Left lung (tissue), 4 donors: ENCODE measurements at regions not wholly inside any gene's neighbourhood (a gene's known extent, or its start where the extent isn't known, plus 50 kb on each side); places are given as distances from the start of the nearest gene placed in this dataset.

ENCODE experiments used
- ATAC-seq: fragments of 200-7000 bp; cut with Tn5 transposase; one replicate; pipeline ENCODE4 v1.9.1; 2020; ENCODE audit warnings: moderate library complexity
- DNase-seq, 4 donors: peaks; one replicate each; pipeline ENCODE4 v3.0.0-alpha.2; 2013 to 2020
- H3K27ac ChIP-seq, 2 donors: fragments of 200-600 bp; sonication (generic) in 1 of 2; one replicate each; pipeline versions ENCODE4 v1.5.0 to v1.8.0; 2020 to 2021
- H3K27me3 ChIP-seq, 2 donors: fragments of 200-600 bp; sonication (generic) in 1 of 2; one replicate each; pipeline versions ENCODE4 v1.5.0 to v1.8.0; 2020 to 2021
- H3K36me3 ChIP-seq, 2 donors: fragments of 200-600 bp; sonication (generic) in 1 of 2; one replicate each; pipeline versions ENCODE4 v1.5.0 to v1.8.0; 2020 to 2021
- H3K4me1 ChIP-seq, 2 donors: fragments of 200-600 bp; one replicate each; pipeline ENCODE4 v1.8.0; 2021
- H3K4me3 ChIP-seq, 2 donors: fragments of 200-600 bp; sonication (generic) in 1 of 2; one replicate each; pipeline versions ENCODE4 v1.5.0 to v1.8.0; 2020 to 2021; ENCODE audit warnings: mild to moderate bottlenecking in 1 of 2
- H3K9me3 ChIP-seq, 2 donors: fragments of 200-600 bp; sonication (generic) in 1 of 2; one replicate each; pipeline versions ENCODE4 v1.5.0 to v1.8.0; 2020 to 2021
- CTCF ChIP-seq, 2 donors: fragments of 200-600 bp; sonication (generic) in 1 of 2; IDR thresholded peaks; one replicate each; pipeline versions ENCODE4 v1.5.0 to v1.8.0; 2021; ENCODE audit warnings: antibody characterized with exemption in 2 of 2
- intact Hi-C, 2 donors: fragments of 100-400 bp; cut with DNase I; formaldehyde crosslinking; loops; one replicate each; pipeline versions ENCODE4 v1.11.2 to v1.14.2; 2022
- donor health status: DM: no; HTN: yes; CAD: no.
- donor health status: DM: no; HTN: no; CAD: no.

GRCh38 chr6:119445666-119446065 lies 96.1 kb upstream of the MAN1A1 start:
- H3K9me3 ChIP-seq = peaks cover 0 to 3% of the 10 kb centered on the region in 2 donors
- no peaks in the 10 kb centered on the region for H3K27me3 ChIP-seq
- no peak for TF ChIP-seq CTCF (IDR thresholded peaks at IDR 0.05)
- ATAC-seq = no peak
- no peak overlapping the region for H3K4me3 ChIP-seq
- intact Hi-C loops = no loop called here
- H3K27ac ChIP-seq = peak overlapping the region in 1 of 2 donors; percentile 18
- peaks cover 3 to 65% of the 10 kb centered on the region in 2 donors for H3K4me1 ChIP-seq
- no peaks in the 10 kb centered on the region for H3K36me3 ChIP-seq
- no peak for DNase-seq

- H3K27ac ChIP-seq = no peak overlapping the region
- H3K9me3 ChIP-seq = peaks cover 0 to 3% of the 10 kb centered on the region in 2 donors
- H3K4me3 ChIP-seq = no peak overlapping the region
- peaks cover 3 to 65% of the 10 kb centered on the region in 2 donors for H3K4me1 ChIP-seq
- H3K36me3 ChIP-seq = no peaks in the 10 kb centered on the region
- intact Hi-C loops = no loop called here
- no peak for DNase-seq
- TF ChIP-seq CTCF (IDR thresholded peaks at IDR 0.05) = no peak
- no peak for ATAC-seq
- H3K27me3 ChIP-seq = no peaks in the 10 kb centered on the region
Measured at GRCh38 chr6:119444642-119445557, 95.3 kb upstream of the MAN1A1 start.

GRCh38 chr6:119443993-119444641 lies 94.6 kb upstream of the MAN1A1 start:
- no peak for ATAC-seq
- no peak overlapping the region for H3K4me3 ChIP-seq
- intact Hi-C loops = no loop called here

GRCh38 chr6:119442776-119443184 lies 93.2 kb upstream of the MAN1A1 start:
- H3K27ac ChIP-seq = no peak overlapping the region
- ATAC-seq (no peak), DNase-seq (peak in 1 of 4 donors; percentile 31)
- TF ChIP-seq CTCF (IDR thresholded peaks at IDR 0.05) = no peak
- intact Hi-C loops = no loop called here
- H3K36me3 ChIP-seq = no peaks in the 10 kb centered on the region
- no peak overlapping the region for H3K4me3 ChIP-seq
- H3K9me3 ChIP-seq = peaks cover 0 to 3% of the 10 kb centered on the region in 2 donors
- H3K27me3 ChIP-seq = no peaks in the 10 kb centered on the region
- H3K4me1 ChIP-seq = peaks cover 3 to 52% of the 10 kb centered on the region in 2 donors

More at GRCh38 chr6:119443993-119444641, 94.6 kb upstream of the MAN1A1 start:
- H3K27me3 ChIP-seq = no peaks in the 10 kb centered on the region
- no peak for DNase-seq
- no peak overlapping the region for H3K27ac ChIP-seq
- peaks cover 0 to 3% of the 10 kb centered on the region in 2 donors for H3K9me3 ChIP-seq
- H3K36me3 ChIP-seq = no peaks in the 10 kb centered on the region
- no peak for TF ChIP-seq CTCF (IDR thresholded peaks at IDR 0.05)
- peaks cover 3 to 59% of the 10 kb centered on the region in 2 donors for H3K4me1 ChIP-seq

- DNase-seq = no peak
- H3K27ac ChIP-seq = no peak overlapping the region
- H3K4me3 ChIP-seq = no peak overlapping the region
- TF ChIP-seq CTCF (IDR thresholded peaks at IDR 0.05) = no peak
- intact Hi-C loops = no loop called here
- peaks cover 0 to 34% of the 10 kb centered on the region in 2 donors for H3K4me1 ChIP-seq
- peaks cover 0 to 3% of the 10 kb centered on the region in 2 donors for H3K9me3 ChIP-seq
- H3K36me3 ChIP-seq = no peaks in the 10 kb centered on the region
- no peaks in the 10 kb centered on the region for H3K27me3 ChIP-seq
- ATAC-seq = no peak
Measured at GRCh38 chr6:119440953-119441352, 91.4 kb upstream of the MAN1A1 start.
